MM.1S (cell line): ENCODE measurements at regions not wholly inside any gene's neighbourhood (a gene's known extent, or its start where the extent isn't known, plus 50 kb on each side); places are given as distances from the start of the nearest gene placed in this dataset.

Source experiments
- EZH2 ChIP-seq: fragments of 300-600 bp; sonication (generic); optimal IDR thresholded peaks from 2 replicates; pipeline ENCODE3; 2017; ENCODE audit warnings: low read depth, mild to moderate bottlenecking, antibody characterized with exemption, low read length, mixed read lengths
- TF ChIP-seq, protein P1 (sequence below): fragments of 300-600 bp; sonication (generic); IDR thresholded peaks from 2 replicates; pipeline ENCODE4 v1.5.1; 2016; ENCODE audit warnings: antibody characterized with exemption, low read length, mixed read lengths

DNA sequence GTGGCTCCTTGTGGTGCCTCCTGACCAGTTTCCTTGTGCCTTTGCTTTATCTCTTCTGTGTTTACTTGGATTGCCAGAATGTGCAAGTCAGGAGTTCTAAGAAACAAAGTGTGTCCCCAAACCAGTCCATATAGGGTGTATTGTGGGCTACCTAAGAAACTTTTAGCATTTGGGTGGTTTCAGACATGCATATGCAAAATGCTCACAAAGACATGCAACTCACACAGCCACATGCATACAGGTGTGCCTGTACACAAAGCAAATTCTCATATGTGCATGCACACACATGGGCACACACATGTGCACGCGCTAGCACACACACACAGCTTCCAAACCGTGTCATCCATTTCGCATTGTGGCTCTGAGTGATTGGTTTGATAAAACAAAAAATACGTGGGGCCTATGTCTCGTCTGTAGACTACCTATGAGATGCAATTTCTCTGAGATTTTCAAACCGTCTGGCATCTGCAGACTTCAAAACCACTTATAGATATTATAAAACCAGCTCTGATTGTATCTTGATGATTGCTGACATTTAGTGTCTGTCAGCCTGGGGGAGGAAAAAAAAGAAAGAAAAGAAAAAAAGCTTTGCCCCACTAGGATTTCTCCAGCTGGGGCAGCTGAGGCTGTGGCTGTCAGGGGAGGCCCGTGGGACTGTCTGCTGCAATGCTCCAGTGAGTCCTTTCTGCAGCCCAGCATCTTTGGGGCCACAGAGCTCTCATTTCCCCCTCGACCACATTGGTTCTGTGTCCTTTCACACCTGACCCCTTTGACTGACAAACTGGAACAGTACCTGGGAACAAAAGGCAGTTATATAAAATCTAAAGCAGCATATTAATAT lies 556.1 kb downstream of the CMPK2 start:
- TF ChIP-seq, protein P1, sequence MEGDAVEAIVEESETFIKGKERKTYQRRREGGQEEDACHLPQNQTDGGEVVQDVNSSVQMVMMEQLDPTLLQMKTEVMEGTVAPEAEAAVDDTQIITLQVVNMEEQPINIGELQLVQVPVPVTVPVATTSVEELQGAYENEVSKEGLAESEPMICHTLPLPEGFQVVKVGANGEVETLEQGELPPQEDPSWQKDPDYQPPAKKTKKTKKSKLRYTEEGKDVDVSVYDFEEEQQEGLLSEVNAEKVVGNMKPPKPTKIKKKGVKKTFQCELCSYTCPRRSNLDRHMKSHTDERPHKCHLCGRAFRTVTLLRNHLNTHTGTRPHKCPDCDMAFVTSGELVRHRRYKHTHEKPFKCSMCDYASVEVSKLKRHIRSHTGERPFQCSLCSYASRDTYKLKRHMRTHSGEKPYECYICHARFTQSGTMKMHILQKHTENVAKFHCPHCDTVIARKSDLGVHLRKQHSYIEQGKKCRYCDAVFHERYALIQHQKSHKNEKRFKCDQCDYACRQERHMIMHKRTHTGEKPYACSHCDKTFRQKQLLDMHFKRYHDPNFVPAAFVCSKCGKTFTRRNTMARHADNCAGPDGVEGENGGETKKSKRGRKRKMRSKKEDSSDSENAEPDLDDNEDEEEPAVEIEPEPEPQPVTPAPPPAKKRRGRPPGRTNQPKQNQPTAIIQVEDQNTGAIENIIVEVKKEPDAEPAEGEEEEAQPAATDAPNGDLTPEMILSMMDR = no peak
- TF ChIP-seq EZH2 = no peak
